ENCODE measurements at regions not wholly inside any gene's neighbourhood (a gene's known extent, or its start where the extent isn't known, plus 50 kb on each side); places are given as distances from the start of the nearest gene placed in this dataset.

DNA sequence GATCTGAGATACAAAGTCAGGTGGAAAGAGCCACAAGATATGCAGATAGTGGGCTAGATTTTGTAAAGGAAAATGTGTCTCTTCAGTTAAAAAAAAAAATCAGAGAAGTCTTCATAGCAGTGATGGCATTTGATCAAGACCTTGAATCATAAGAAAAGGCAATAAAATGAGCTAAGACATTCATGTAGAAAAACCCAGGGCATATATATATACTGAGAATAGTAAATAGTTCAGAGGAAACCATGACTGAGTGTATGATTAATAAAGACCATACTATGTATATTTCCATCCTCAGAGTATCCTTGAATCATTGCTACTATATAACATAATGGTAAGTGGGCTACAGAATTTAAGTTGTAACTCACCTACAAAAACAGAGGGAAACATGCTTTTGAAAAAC, 321.7 kb upstream of the NR5A2 start:
- no peak for DNase-seq

DNA sequence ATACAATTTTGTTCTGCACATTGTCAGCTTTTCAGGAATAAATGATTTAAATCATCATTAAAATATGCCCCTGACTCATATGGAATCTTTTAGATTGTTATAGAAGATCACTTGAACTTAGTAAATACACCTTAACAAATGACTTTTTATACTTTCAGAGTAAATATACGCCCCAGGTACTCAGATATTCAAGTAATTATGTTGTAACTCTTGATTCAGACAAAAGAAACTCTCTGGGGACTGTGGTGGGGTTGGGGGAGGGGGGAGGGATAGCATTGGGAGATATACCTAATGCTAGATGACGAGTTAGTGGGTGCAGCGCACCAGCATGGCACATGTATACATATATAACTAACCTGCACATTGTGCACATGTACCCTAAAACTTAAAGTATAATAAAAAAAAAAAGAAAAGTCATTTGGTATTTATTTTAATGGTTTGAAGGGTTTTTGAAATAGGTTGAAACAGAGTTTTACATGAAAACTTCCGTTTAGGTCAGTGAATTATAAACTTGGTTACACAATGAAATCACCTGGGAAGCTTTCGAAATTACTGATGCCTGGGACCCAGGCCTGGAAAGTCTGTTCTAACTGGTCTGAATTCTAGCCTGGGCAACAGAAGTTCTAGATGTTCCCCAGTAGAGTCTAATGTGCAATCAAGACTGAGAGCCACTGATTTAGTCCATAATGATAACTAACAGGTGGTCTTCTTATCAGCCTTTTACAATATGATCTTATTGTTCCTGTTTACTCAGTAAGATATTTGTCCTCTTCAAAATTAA, 320.5 kb upstream of the NR5A2 start:
- no peak for DNase-seq

DNA sequence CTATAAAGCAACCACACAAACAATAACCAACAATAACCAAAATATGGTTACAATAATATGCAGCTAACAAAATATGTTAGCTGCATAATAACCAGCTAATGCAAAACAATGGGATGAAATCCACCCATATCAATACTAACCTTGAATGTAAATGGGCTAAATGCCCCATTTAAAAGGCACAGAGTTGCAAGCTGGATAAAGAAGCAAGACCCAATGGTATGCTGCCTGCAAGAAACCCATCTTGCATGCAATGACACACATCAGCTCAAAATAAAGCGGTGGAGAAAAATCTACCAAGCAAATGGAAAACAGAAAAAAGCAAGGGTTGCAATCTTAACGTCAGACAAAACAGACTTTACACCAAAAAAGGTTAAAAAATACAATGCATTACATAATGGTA, 316.5 kb upstream of the NR5A2 start:
- DNase-seq = no peak

DNA sequence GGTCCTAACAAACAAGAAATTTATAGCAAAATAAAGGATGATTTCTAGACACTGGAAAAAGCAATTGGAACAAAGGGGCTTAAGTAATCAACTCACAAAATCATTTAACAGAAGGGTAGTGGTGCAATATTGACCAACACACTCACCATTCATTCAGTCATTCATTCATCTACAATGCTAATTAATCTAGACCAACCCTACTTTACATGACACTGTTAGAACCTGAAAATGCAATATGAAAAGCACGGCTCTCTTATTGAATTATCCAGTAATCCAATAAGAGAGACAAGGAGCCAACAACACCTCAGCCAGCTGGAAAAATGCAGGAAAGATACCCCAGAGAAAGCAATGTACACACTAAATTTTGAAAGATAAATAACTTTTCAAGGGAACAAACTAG, 310.8 kb upstream of the NR5A2 start:
- DNase-seq = no peak

DNA sequence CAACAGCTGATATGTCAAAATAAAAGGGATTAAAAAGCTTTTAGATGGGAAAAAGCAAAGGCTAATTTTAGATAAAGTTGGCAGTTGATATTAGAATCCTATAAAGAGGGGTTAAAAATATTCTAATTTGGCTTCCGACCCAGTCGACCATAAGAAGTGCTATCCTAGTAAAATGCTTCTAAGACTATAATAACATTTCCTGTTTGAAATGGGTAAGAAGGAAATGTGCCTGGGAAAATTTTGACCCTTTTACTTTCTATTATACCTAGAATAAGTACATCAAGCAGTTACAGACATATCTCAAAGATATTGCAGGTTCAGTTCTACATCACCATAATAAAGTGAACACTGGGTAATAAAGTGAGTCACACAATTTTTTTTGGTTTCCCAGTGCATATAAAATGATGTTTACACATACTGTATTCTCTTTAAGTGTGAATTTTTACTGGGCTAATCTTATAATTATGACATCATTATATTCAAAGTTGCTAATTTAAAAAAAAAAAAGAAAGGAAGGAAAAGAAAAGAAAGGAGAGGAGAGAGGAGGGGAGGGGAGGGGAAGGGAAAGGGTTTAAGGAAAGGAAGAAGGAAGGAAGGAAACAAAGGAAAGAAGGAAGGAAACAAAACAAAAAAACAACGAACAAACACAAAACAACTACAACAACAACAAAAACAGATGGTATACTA, 308.2 kb upstream of the NR5A2 start:
- DNase-seq = no peak

DNA sequence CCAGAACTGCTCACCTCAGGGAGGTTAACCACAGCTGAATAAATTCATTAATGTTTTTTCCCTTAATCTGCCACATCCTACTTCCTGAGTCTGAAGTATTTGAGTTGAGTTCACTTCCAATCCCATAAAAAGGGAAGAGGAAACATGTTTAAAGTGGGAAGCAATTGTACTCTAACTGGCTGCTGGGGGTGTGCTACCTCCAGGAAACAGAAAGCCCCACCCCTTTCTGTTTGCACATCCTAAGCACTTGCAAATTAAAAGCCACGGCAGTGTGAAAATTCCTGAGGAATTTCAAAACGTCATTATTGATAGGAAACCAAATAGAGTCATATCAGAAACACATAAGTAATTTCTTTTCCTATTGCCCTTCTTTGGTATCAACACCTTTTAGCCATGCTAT, 307.0 kb upstream of the NR5A2 start:
- DNase-seq = no peak

DNA sequence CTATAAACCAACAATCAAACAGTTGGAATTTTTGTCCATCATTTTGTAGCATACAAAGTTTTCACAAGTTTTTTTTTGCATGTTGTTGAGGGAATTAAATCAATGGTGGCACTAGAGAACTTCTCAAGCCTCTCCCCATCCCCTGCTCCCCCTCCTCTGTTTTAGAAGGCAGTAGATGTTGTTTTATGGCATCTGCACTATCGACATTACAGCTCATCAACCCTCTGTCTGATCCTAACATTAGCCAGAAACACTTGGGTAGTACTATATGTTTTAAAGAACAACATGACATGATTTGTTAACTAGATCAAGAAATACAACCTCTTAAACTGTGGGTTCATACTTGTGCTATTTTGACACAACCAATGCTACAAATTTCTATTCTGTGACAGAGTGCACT, 306.5 kb upstream of the NR5A2 start:
- no peak for DNase-seq

DNA sequence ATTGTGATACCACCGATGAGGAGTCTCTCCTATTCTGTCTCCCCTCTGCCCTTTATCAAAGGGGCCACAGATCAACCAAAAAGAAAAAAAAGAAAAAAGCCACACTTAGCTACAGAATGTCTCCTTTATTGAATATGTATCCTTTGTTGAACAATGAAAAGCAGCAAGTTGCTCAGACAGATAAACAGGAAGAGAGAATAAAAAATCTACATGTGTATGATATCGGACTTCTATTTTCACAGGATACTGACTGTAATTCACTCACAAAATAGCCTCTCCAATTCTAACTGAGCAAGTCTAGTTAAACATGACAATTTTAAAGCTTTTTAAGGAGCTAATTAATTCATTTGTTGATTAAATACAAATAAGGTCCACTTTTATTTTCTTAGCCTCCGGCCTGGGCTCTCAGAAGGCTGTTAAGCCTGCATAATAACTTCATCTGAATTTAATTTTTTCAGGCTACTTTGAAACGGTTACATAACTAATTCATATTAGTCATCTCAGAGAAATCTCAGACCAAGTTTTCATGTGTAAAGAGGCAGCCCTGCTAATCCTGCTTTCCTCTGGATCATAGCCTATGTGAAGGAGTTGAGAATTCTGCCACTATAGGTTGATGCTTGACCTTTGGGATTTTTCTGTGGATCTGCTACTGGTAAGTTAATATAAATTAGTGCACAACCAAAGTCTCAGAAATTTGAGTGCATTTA, 304.1 kb upstream of the NR5A2 start:
- DNase-seq = no peak

DNA sequence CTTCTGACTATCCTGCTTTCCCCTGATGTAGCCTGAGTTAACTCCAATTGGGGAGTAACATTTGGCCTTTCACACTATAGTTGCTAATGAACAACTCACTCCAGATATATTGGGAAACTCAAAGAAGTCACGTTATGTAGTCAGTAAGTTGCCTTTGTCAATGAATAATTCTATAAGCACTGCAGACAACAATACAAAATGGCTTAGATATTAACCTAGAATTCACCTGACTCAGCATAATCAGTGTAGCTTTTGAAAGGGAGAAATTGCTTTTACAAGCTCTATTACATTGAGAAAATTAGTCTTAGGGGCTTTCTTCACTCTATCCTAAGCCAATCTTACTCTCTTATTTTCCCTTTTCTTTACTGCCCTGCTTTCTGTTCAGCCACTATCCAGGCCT, 303.5 kb upstream of the NR5A2 start:
- no peak for DNase-seq

DNA sequence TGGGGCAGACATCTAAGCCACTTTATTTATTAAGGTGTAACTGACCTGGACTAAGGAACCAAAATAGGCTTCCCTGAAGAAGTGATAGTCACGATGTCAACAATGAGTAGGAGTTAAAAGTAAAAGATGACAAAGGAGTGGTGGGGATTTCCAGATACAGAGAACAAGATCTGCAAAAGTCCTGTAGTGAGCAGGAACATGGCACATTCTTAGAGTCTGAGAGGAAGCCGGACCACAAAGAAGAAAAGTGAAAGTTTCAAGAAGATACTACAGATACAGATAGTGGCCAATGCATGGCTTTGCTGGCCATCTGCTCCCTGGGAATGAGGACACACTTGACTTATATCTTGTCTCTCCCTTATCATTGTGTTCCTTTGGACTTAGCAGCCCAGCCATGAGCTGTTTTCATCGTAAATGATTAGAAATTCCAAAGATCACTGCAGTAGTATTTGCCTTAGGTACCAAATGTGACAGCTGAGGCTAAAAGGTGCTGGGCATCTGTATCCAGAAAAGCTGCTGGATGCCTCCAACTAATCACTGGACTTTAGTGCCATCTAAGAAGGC, 302.4 kb upstream of the NR5A2 start:
- DNase-seq = no peak

DNA sequence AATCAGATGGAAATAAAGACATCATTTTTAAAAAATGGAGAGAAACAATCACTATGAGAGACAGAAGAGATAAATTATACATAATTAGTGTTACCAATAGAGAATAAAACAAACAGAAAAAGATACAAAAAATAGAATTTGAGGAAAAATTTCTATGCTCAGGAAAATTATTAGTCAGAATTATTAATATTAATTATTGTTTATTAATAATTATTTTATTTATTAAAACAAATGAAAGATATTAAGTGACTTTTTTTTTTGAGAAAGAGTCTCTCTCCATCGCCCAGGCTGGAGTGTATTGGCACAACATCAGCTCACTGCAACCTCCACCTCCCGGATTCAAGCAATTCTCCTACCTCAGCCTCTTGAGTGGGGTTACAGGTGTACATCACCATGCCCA, 299.8 kb upstream of the NR5A2 start:
- no peak for DNase-seq

DNA sequence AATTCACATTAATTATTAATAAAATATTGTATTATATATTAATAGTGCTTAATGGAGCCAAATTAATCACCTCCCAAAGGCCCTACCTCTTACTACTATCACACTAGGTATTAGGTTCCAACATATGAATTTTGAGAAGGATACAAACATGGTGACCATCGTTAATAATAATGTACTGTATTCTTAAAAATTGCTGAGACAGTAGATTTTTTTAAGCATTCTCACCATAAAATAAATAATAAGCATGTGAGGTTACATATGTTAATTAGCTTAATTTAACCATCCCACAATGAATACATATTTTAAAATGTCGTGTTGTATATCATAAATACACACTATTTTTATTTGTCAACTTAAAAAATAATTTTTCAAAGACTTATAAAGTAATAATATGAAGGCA, 299.2 kb upstream of the NR5A2 start:
- DNase-seq = no peak

DNA sequence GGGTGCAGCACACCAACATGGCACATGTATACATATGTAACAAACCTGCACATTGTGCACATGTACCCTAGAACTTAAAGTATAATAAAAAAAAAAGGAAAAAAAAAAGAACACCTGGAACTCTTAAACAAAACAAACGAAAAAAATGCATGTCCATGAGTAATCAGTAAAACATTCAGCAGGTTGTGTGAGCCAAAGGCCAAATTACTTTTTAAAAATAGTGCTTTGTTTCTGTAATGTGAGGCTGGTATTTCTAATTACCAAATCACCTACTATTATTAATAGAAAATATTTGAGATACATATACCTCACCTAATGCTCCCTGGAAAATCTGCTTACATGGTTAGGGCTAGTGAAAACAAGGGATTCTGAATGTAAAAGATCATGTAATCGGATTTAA, 294.4 kb upstream of the NR5A2 start:
- no peak for DNase-seq

DNA sequence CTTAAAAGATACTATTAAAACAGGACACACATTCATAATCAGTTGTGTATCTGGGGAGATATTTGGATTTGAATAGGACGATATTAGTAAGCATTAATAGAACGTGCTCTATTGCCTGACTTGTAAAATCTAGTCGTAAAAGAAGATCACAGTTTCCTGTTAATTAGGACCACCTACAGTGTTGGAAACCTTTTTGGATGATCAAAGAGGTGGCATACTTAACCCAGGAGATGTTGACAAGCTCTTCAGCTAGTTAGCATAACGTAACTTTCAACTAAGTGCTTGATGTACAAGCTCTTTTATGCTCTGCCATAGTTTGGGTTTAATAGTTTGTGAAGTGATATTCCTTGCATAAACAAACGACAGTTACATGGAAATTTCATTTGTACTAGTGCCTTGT, 293.3 kb upstream of the NR5A2 start:
- DNase-seq = no peak

DNA sequence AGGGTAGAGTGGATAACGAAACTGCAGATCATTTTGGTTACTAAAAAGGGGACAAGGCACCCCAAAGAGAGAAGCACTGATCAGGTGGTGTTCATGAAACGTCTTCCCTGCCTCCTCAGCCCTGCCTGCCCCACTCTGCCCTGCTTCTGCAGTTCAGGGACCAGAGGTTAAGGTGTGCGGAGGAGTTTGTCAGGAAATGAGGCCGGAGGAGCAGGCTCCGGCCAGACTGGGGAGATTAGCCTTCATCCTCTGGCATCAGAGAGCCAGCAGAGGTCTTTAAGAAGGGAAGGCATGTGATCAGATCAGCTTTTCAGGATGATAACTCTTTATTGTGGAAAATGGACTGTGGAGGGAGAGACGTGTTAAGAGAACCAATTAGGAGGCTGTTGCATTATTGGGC, 291.9 kb upstream of the NR5A2 start:
- DNase-seq = no peak

DNA sequence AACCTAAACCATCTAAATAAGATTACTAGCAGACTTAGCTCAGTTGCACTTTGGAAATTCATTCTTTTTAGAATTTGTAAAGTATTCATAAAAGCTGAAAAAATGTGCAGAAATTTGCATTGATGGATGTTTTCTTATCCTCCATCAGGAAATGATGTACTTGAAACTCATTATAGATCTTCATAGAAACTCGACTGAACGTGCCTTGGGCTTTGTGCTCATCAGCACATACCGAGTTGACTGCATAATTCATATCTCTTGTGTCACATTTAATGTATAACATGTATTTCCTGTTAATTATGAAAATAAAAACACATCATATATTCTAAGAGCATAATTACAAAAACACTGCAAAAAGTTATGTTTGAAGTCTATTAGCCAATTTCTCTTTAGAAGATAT, 290.9 kb upstream of the NR5A2 start:
- DNase-seq = no peak

DNA sequence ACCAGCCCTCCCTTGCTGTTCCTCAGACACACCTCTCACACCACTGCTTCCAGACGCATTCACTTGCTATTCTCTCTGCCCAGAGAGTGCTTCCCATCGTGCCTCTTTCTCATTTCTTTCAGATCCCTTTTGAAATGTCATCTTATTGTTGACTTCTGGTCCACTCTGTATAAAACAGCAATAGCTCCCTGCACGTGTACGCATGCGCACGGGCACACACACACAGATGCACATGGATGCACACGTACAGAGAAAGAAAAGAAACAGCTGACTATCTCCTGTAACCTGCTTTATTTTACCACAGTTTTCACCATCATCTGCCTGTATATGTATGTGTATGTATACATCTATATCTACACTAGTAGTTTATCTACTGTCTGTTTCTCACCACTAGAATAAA, 285.9 kb upstream of the NR5A2 start:
- DNase-seq = no peak

DNA sequence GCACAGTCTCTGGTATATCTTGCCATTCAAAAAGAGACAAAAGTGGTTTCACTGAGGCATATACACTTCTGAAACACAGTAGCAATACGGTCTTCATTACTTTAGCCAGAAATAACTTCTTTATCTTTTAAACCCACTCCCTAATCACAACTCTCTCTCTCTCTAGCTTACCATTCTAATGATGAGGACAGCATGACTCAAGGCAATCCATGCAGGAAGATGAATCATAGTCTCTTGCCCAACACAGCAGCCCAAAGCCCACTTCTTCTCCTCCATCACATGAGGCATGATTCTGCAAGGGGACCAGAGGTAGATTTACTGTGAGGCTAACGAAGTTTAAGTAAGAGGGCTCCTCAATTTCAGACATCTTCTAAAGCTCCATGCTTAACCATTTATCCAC, 285.0 kb upstream of the NR5A2 start:
- DNase-seq = no peak

DNA sequence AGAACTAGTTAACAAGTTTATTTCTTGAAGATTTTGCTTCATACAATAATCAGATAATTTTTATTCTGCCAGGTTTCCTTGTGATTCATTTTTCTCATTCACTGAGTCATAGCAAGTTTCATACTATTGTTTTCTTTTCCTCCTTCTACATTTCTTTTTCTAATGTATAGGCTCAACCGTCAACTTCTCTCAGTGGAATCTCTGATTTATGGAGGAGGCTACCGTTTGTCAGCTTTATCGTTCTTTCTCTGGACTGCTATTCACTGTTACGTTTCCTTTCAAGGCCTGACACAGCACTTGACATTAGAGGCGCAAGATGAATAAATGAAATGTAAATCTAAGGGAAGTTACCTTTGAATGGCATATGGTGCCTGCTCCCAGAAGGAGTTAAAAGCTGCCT, 284.3 kb upstream of the NR5A2 start:
- DNase-seq = no peak

DNA sequence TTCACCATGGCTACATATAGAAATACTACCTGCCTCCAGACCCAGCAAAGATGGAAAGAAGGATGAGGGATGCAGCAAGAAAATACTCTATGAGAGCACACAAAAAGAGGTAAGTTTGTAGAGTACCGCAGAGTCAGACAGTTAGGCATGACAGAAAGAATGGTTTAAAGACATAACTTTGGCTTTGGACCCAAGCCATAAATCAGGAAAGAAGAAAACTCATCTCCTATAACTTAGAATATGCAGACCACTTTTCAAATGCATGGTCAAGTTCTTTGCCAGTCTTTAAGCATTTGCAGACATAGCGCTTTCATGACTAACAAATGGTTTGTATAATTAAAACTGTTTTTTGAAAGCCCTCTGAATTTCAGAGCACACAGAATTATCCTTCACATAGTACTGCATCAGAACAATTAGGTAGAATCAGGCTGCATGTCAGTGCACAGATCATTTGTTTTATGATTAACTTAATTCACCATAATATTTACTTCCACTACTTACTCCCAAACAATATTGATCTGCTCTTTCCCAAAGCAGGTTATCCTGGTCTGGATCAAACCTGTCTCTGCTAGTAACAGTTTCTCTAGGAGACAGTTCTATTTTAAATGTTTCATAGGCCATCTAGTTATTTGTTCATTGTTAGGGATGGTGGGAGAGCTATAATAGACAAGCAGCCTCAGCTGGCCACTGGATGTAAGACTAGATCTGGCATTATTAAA, 280.7 kb upstream of the NR5A2 start:
- DNase-seq = no peak

DNA sequence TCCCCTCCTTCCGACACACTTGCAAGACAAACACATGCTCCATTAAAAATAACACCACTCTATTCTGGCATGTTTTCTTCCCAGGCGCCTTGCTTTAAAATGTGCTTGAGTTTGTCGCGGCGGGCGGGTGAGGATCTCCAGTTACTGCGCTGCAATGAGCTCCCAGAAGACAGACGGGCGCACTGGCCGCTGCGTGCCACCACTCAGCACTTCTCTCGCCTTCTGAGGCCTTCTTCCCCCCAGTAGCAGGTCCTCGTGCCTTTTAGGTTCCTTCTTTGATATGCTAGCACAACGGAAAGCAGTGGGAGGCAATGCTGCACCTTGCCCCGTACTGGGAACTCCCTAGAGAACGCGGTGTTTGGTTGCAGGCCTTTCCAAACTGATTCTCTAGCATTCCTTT, 279.5 kb upstream of the NR5A2 start:
- DNase-seq = peak; percentile 76

DNA sequence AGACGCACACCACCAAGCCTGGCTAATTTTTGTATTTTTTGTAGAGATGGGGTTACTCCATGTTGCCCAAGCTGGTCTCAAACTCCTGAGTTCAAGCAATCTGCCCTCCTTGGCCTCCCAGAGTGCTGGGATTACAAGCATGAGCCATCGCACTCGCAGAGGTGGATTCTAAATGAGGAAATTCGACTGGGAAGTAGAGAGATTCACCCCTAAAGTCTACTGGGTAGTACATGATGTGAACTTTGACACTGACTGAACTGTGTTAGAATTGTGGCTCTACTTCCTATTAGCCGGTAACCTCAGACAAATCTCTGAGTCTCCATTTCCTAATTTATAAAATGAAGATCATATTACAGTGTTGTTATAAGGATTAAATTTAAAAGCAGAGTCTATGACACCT, 276.0 kb upstream of the NR5A2 start:
- DNase-seq = no peak

Measured in tongue (tissue), 1 donor.